OCI-LY7 (cell line): ENCODE measurements at regions not wholly inside any gene's neighbourhood (a gene's known extent, or its start where the extent isn't known, plus 50 kb on each side); places are given as distances from the start of the nearest gene placed in this dataset.

ENCODE experiments used
- BruUV-seq: library from RNA; stranded (reverse); fragments of 400-500 nt; replicated peaks from 2 replicates; lab custom pipeline; 2021; lab: Mats Ljungman, UMichigan
- CTCF ChIA-PET: fragments of 300-600 bp; sonication (Branson Sonifier 250); formaldehyde crosslinking; loops from one replicate; lab custom pipeline; 2022; ENCODE audit warnings: antibody characterized with exemption; ENCODE audit not compliant: unreplicated experiment; lab: Charles Lee
- POLR2A ChIA-PET: fragments of 300-600 bp; sonication (Branson Sonifier 250); formaldehyde crosslinking; loops from one replicate; lab custom pipeline; 2022; ENCODE audit warnings: antibody characterized with exemption; lab: Charles Lee
- DNase-seq: peaks from one replicate; pipeline ENCODE4 v3.0.0-alpha.2; 2015; ENCODE audit warnings: low spot score
- H2AFZ ChIP-seq: fragments of 200-600 bp; sonication (generic), shearing (Covaris generic); 2 replicates; pipeline ENCODE4 v1.6.1; 2014; ENCODE audit warnings: mild to moderate bottlenecking, antibody characterized with exemption, low read length, moderate library complexity
- H3K27ac ChIP-seq: fragments of 200-600 bp; sonication (generic); 2 replicates; pipeline ENCODE4 v1.5.1; 2014; ENCODE audit warnings: mixed run types, low read depth, mild to moderate bottlenecking, moderate library complexity, low read length, inconsistent platforms; ENCODE audit not compliant: poor library complexity, severe bottlenecking
- H3K36me3 ChIP-seq: fragments of 200-600 bp; sonication (generic); 2 replicates; pipeline ENCODE4 v1.6.1; 2014; ENCODE audit warnings: mild to moderate bottlenecking, antibody characterized with exemption, low read length, moderate library complexity, mixed read lengths; ENCODE audit not compliant: insufficient read depth
- H3K4me1 ChIP-seq: fragments of 200-600 bp; sonication (generic); 2 replicates; pipeline ENCODE4 v1.5.1; 2014; ENCODE audit warnings: mild to moderate bottlenecking, low read length; ENCODE audit not compliant: insufficient read depth, poor library complexity, severe bottlenecking
- H3K4me2 ChIP-seq: fragments of 200-600 bp; sonication (generic); 2 replicates; pipeline ENCODE4 v1.6.1; 2014; ENCODE audit warnings: mild to moderate bottlenecking, low read length
- H3K4me3 ChIP-seq: fragments of 200-600 bp; sonication (generic); 2 replicates; pipeline ENCODE4 v1.5.1; 2014; ENCODE audit warnings: mild to moderate bottlenecking, low read depth, low read length; ENCODE audit not compliant: poor library complexity, severe bottlenecking
- H3K79me2 ChIP-seq: fragments of 200-600 bp; sonication (generic); 2 replicates; pipeline ENCODE4 v1.6.1; 2016; ENCODE audit warnings: low read depth, mild to moderate bottlenecking, low read length, moderate library complexity, mixed read lengths; ENCODE audit not compliant: insufficient read depth
- H3K9me2 ChIP-seq: fragments of 200-600 bp; sonication (generic); 2 replicates; pipeline ENCODE4 v1.6.1; 2016; ENCODE audit warnings: mild to moderate bottlenecking, low read length, mixed read lengths; ENCODE audit not compliant: insufficient read depth
- H3K9me3 ChIP-seq: fragments of 200-600 bp; sonication (generic); 2 replicates; pipeline ENCODE4 v1.6.1; 2014; ENCODE audit warnings: mild to moderate bottlenecking, mixed run types, low read length, mixed read lengths
- H4K20me1 ChIP-seq: fragments of 200-600 bp; sonication (generic); 2 replicates; pipeline ENCODE4 v1.6.1; 2014; ENCODE audit warnings: mild to moderate bottlenecking, antibody characterized with exemption, low read length, moderate library complexity, mixed read lengths; ENCODE audit not compliant: insufficient read depth
- EZH2phosphoT487 ChIP-seq: fragments of 200-600 bp; sonication (generic); IDR thresholded peaks from 2 replicates; pipeline ENCODE4 v1.6.1; 2018; ENCODE audit warnings: low read depth, borderline replicate concordance, mild to moderate bottlenecking, mixed run types, antibody characterized with exemption, low read length, moderate library complexity, mixed read lengths
- intact Hi-C: fragments of 100-400 bp; cut with micrococcal nuclease; formaldehyde crosslinking; loops from one replicate; pipeline ENCODE4 v1.10.0; 2022; ENCODE audit not compliant: unreplicated experiment
- TF ChIP-seq, protein P1 (sequence below): fragments of 200-600 bp; sonication (generic); conservative IDR thresholded peaks from 2 replicates; pipeline ENCODE4 v1.5.1; 2014; ENCODE audit warnings: mild to moderate bottlenecking, antibody characterized with exemption, low read length, moderate library complexity, mixed read lengths

DNA sequence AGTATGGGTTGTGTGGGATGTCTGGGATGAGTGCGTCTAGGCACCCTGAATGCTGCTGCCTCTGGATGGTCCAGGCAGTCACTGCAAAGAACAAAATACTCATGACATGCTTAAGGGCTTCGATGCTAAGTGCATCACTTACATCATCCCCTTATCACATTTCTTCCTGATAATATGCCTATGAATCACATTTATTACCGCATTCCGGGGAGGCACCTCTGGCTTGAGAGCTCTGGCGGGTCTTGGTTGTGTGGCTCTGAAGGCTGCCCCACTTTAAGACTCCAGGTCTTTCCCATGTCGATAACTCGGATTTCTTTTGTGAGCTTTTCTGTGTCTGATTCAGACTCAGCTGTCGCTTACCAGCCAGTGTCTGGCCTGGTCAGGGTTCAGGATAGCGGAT is 1126.4 kb downstream of the TBC1D22A start:
- H3K36me3 ChIP-seq = no peaks in the 10 kb centered on the region
- POLR2A ChIA-PET = no interaction called here
- H3K4me2 ChIP-seq = no peak overlapping the region
- no peaks in the 10 kb centered on the region for H4K20me1 ChIP-seq
- no peaks in the 10 kb centered on the region for H3K9me2 ChIP-seq
- intact Hi-C loops = no loop called here
- peaks cover 3% of the 10 kb centered on the region; the same call in 1 of the 2 replicates for H3K9me3 ChIP-seq
- TF ChIP-seq, protein P1, sequence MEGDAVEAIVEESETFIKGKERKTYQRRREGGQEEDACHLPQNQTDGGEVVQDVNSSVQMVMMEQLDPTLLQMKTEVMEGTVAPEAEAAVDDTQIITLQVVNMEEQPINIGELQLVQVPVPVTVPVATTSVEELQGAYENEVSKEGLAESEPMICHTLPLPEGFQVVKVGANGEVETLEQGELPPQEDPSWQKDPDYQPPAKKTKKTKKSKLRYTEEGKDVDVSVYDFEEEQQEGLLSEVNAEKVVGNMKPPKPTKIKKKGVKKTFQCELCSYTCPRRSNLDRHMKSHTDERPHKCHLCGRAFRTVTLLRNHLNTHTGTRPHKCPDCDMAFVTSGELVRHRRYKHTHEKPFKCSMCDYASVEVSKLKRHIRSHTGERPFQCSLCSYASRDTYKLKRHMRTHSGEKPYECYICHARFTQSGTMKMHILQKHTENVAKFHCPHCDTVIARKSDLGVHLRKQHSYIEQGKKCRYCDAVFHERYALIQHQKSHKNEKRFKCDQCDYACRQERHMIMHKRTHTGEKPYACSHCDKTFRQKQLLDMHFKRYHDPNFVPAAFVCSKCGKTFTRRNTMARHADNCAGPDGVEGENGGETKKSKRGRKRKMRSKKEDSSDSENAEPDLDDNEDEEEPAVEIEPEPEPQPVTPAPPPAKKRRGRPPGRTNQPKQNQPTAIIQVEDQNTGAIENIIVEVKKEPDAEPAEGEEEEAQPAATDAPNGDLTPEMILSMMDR = no peak
- TF ChIP-seq EZH2phosphoT487 = no peak
- CTCF ChIA-PET = no interaction called here
- no peak overlapping the region for H3K4me3 ChIP-seq
- no peak overlapping the region for H2AFZ ChIP-seq
- DNase-seq = no peak
- no peaks in the 10 kb centered on the region for H3K4me1 ChIP-seq
- no peaks in the 10 kb centered on the region for H3K79me2 ChIP-seq
- no TSS peak for BruUV-seq
- no peak overlapping the region for H3K27ac ChIP-seq

- no peak for DNase-seq
- ChIA-PET POLR2A (no interaction called here), CTCF (no interaction called here)
- no peaks in the 10 kb centered on the region for H3K9me2 ChIP-seq
- intact Hi-C loops = no loop called here
- no peaks in the 10 kb centered on the region for H3K4me1 ChIP-seq
- no peaks in the 10 kb centered on the region for H3K36me3 ChIP-seq
- no peak overlapping the region for H3K27ac ChIP-seq
- no peaks in the 10 kb centered on the region for H4K20me1 ChIP-seq
- H3K4me2 ChIP-seq = no peak overlapping the region
- H3K9me3 ChIP-seq = no peaks in the 10 kb centered on the region
- no peaks in the 10 kb centered on the region for H3K79me2 ChIP-seq
- TF ChIP-seq EZH2phosphoT487 = no peak
- TF ChIP-seq, protein P1 = no peak
- no TSS peak for BruUV-seq
- no peak overlapping the region for H2AFZ ChIP-seq
- H3K4me3 ChIP-seq = no peak overlapping the region
Observed at GRCh38 chr22:47884775-47885174, 1122.3 kb downstream of the TBC1D22A start.

DNA sequence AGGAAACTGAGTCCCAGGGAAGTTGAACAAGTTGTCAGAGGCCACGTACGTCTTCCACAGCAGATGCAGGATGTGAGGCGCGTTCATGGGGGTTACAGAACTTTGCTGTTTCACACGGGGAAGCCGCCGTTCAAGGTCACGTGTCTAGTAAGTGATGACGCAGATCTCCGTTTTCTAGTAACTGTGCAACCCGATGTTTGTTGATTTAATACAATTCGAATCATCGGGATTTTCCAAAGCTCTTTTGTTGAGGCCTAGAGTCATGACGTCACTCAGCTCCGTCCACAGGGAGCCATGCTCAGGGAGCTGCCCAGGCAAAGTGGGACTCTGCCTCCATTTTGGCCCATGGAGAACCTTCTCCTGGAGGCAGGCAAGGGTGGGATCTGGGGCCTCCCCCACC is 1121.8 kb downstream of the TBC1D22A start:
- Histone ChIP-seq H3K36me3 (no peaks in the 10 kb centered on the region), H3K9me3 (no peaks in the 10 kb centered on the region), H4K20me1 (no peaks in the 10 kb centered on the region), H3K27ac (no peak overlapping the region), H3K4me2 (no peak overlapping the region), H3K4me1 (no peaks in the 10 kb centered on the region), H3K4me3 (no peak overlapping the region), H2AFZ (no peak overlapping the region), H3K79me2 (no peaks in the 10 kb centered on the region), H3K9me2 (no peaks in the 10 kb centered on the region)
- BruUV-seq = no TSS peak
- intact Hi-C loops = no loop called here
- CTCF ChIA-PET = no interaction called here
- POLR2A ChIA-PET = no interaction called here
- TF ChIP-seq, protein P1 = no peak
- TF ChIP-seq EZH2phosphoT487 = no peak
- DNase-seq = no peak
